Neural progenitor cell (in vitro differentiated cells): ENCODE measurements at regions not wholly inside any gene's neighbourhood (a gene's known extent, or its start where the extent isn't known, plus 50 kb on each side); places are given as distances from the start of the nearest gene placed in this dataset.

Experiments
- DNase-seq: peaks from one replicate; pipeline ENCODE4 v3.0.0-alpha.2; 2016; ENCODE audit warnings: low spot score
- H2AFZ ChIP-seq: fragments of 200-600 bp; sonication (generic); replicated peaks from 2 replicates; pipeline ENCODE4 v1.6.1; 2016; ENCODE audit warnings: antibody characterized with exemption
- H3F3A ChIP-seq: fragments of 200-600 bp; sonication (generic); 2 replicates; pipeline ENCODE4 v1.6.1; 2016; ENCODE audit warnings: antibody characterized with exemption, low read depth
- H3K27ac ChIP-seq: fragments of 200-600 bp; sonication (generic); 2 replicates; pipeline ENCODE4 v1.5.1; 2016; ENCODE audit warnings: mild to moderate bottlenecking
- H3K27me3 ChIP-seq: fragments of 200-600 bp; sonication (generic); 2 replicates; pipeline ENCODE4 v1.6.1; 2016; ENCODE audit warnings: mild to moderate bottlenecking, moderate library complexity
- H3K36me3 ChIP-seq: fragments of 200-600 bp; sonication (generic); 2 replicates; pipeline ENCODE4 v1.5.1; 2016
- H3K4me1 ChIP-seq: fragments of 200-600 bp; sonication (generic); 2 replicates; pipeline ENCODE4 v1.6.1; 2016; ENCODE audit warnings: mixed run types
- H3K4me2 ChIP-seq: fragments of 200-600 bp; sonication (generic); 2 replicates; pipeline ENCODE4 v1.6.1; 2016
- H3K4me3 ChIP-seq: fragments of 200-600 bp; sonication (generic); 2 replicates; pipeline ENCODE4 v1.5.1; 2016
- H3K79me2 ChIP-seq: fragments of 200-600 bp; sonication (generic); 2 replicates; pipeline ENCODE4 v1.6.1; 2016; ENCODE audit warnings: low read depth
- H3K9ac ChIP-seq: fragments of 200-600 bp; sonication (generic); 2 replicates; pipeline ENCODE4 v1.6.1; 2016
- H3K9me3 ChIP-seq: fragments of 200-600 bp; sonication (generic); 2 replicates; pipeline ENCODE4 v1.5.1; 2016; ENCODE audit warnings: low read depth
- H4K20me1 ChIP-seq: fragments of 200-600 bp; sonication (generic); 2 replicates; pipeline ENCODE4 v1.6.1; 2016; ENCODE audit warnings: low read depth
- H3K27ac Mint-ChIP-seq: 3 replicates; pipeline ENCODE4 v1.8.0; 2021; ENCODE audit warnings: mixed read lengths
- H3K27me3 Mint-ChIP-seq: 2 replicates; pipeline ENCODE4 v1.8.0; 2022; ENCODE audit warnings: low read depth, mild to moderate bottlenecking, inconsistent platforms, moderate library complexity, mixed read lengths; ENCODE audit not compliant: insufficient read depth
- H3K36me3 Mint-ChIP-seq: 3 replicates; pipeline ENCODE4 v1.8.0; 2021; ENCODE audit warnings: mixed read lengths
- H3K4me1 Mint-ChIP-seq: 3 replicates; pipeline ENCODE4 v1.8.0; 2021; ENCODE audit warnings: mixed read lengths
- H3K4me3 Mint-ChIP-seq: 3 replicates; pipeline ENCODE4 v1.8.0; 2021; ENCODE audit warnings: mild to moderate bottlenecking, moderate library complexity, mixed read lengths
- H3K9me3 Mint-ChIP-seq: 3 replicates; pipeline ENCODE4 v1.8.0; 2020; ENCODE audit warnings: mixed read lengths
- EZH2 ChIP-seq: fragments of 200-600 bp; sonication (generic); IDR thresholded peaks from 2 replicates; pipeline ENCODE4 v1.6.1; 2017; ENCODE audit warnings: antibody characterized with exemption, mild to moderate bottlenecking, moderate library complexity
- EZH2phosphoT487 ChIP-seq: fragments of 200-600 bp; sonication (generic); IDR thresholded peaks from 2 replicates; pipeline ENCODE4 v1.6.1; 2017; ENCODE audit warnings: antibody characterized with exemption
- TF ChIP-seq, protein P1 (sequence below): fragments of 200-600 bp; sonication (generic); IDR thresholded peaks from 2 replicates; pipeline ENCODE4 v1.5.1; 2017; ENCODE audit warnings: antibody characterized with exemption, mild to moderate bottlenecking

DNA sequence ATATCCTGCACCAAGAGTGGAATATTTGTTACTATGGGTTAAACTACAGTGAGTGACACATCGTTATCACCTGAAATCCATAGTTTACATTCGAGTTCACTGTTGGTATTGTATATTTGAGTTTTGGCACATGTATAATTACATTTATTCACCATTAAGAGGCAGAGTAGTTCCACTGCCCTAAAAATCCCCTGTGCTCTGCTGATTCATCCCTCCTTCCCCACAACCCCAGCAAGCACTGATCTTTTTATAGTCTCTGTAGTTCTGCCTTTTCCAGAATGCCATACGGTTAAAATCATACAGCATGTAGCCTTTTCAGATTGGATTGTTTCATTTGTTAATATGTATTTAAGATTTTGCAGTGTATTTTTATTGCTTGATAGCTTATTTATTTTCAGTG is 495.2 kb downstream of the DIRAS2 start:
- Histone ChIP-seq H3K9ac (no peak overlapping the region), H3K4me2 (no peak overlapping the region), H4K20me1 (no peaks in the 10 kb centered on the region), H3K4me3 (no peak overlapping the region), H3K4me1 (no peaks in the 10 kb centered on the region), H3K36me3 (no peaks in the 10 kb centered on the region), H3K79me2 (no peaks in the 10 kb centered on the region), H3K27me3 (no peaks in the 10 kb centered on the region), H2AFZ (no peak overlapping the region), H3K9me3 (no peaks in the 10 kb centered on the region), H3F3A (no peaks in the 10 kb centered on the region), H3K27ac (no peak overlapping the region)
- TF ChIP-seq, protein P1, sequence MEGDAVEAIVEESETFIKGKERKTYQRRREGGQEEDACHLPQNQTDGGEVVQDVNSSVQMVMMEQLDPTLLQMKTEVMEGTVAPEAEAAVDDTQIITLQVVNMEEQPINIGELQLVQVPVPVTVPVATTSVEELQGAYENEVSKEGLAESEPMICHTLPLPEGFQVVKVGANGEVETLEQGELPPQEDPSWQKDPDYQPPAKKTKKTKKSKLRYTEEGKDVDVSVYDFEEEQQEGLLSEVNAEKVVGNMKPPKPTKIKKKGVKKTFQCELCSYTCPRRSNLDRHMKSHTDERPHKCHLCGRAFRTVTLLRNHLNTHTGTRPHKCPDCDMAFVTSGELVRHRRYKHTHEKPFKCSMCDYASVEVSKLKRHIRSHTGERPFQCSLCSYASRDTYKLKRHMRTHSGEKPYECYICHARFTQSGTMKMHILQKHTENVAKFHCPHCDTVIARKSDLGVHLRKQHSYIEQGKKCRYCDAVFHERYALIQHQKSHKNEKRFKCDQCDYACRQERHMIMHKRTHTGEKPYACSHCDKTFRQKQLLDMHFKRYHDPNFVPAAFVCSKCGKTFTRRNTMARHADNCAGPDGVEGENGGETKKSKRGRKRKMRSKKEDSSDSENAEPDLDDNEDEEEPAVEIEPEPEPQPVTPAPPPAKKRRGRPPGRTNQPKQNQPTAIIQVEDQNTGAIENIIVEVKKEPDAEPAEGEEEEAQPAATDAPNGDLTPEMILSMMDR: no peak
- no peak for TF ChIP-seq EZH2phosphoT487
- TF ChIP-seq EZH2: no peak
- Mint-ChIP-seq H3K4me3 (no peak overlapping the region), H3K4me1 (no peaks in the 10 kb centered on the region), H3K9me3 (peaks cover 23% of the 10 kb centered on the region), H3K27ac (no peak overlapping the region), H3K27me3 (no peaks in the 10 kb centered on the region), H3K36me3 (no peaks in the 10 kb centered on the region)
- DNase-seq: no peak

DNA sequence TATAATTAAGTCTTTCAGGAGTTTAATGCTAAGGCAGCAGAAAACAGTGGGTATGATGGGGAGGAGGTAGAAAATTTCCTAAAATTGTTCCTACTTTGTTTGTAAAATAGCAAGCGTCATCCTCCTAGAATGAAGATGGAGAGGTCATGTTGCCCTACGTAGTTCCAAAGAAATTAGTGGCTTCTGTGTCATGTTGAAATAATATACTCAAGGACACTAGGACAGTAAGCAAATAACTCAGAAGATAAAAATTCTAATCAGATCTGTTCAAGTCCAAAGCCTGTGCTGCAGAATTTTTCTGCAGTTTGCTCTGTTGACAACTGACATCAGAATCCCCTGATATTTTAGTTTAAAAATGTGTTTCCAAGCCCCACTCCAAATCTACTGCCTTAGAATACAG is 486.3 kb downstream of the DIRAS2 start:
- no peak overlapping the region for H3K27ac Mint-ChIP-seq
- no peaks in the 10 kb centered on the region for H3K9me3 Mint-ChIP-seq
- Histone ChIP-seq H3K9me3 (no peaks in the 10 kb centered on the region), H2AFZ (no peak overlapping the region), H3K27me3 (no peaks in the 10 kb centered on the region), H3F3A (no peaks in the 10 kb centered on the region), H3K4me3 (no peak overlapping the region), H3K9ac (no peak overlapping the region), H4K20me1 (no peaks in the 10 kb centered on the region), H3K4me2 (no peak overlapping the region), H3K4me1 (no peaks in the 10 kb centered on the region), H3K79me2 (no peaks in the 10 kb centered on the region), H3K27ac (no peak overlapping the region), H3K36me3 (no peaks in the 10 kb centered on the region)
- no peak overlapping the region for H3K4me3 Mint-ChIP-seq
- TF ChIP-seq, protein P1: no peak
- TF ChIP-seq EZH2phosphoT487: no peak
- TF ChIP-seq EZH2: no peak
- no peaks in the 10 kb centered on the region for H3K4me1 Mint-ChIP-seq
- H3K27me3 Mint-ChIP-seq: peaks cover 3% of the 10 kb centered on the region
- H3K36me3 Mint-ChIP-seq: no peaks in the 10 kb centered on the region
- DNase-seq: no peak

DNA sequence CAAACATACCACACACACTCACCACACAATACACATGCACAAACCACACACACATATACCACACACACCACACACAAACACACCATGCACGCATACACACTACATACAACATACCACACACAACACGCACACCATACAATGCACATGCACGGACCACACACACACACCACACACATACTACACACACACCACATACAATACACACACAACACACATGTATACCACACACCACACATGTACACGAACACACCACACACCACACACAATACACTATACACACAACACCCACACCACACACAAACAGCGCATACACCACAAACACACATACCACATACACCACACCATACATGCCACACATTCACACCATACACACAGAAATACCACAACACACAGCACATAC is 480.3 kb downstream of the DIRAS2 start:
- H3K4me2 ChIP-seq: no peak overlapping the region
- H4K20me1 ChIP-seq: no peaks in the 10 kb centered on the region
- H3K9ac ChIP-seq: no peak overlapping the region
- DNase-seq: no peak
- Mint-ChIP-seq H3K36me3 (no peaks in the 10 kb centered on the region), H3K4me1 (peaks cover 15% of the 10 kb centered on the region), H3K27me3 (peaks cover 3% of the 10 kb centered on the region), H3K27ac (no peak overlapping the region), H3K9me3 (no peaks in the 10 kb centered on the region), H3K4me3 (no peak overlapping the region)
- H3K9me3 ChIP-seq: no peaks in the 10 kb centered on the region
- no peaks in the 10 kb centered on the region for H3K27me3 ChIP-seq
- no peak overlapping the region for H3K4me3 ChIP-seq
- TF ChIP-seq, protein P1: no peak
- TF ChIP-seq EZH2phosphoT487 (no peak), EZH2 (no peak)
- H3K4me1 ChIP-seq: peaks cover 10% of the 10 kb centered on the region
- no peak overlapping the region for H3K27ac ChIP-seq
- no peak overlapping the region for H2AFZ ChIP-seq
- H3K79me2 ChIP-seq: no peaks in the 10 kb centered on the region
- no peaks in the 10 kb centered on the region for H3F3A ChIP-seq
- no peaks in the 10 kb centered on the region for H3K36me3 ChIP-seq

DNA sequence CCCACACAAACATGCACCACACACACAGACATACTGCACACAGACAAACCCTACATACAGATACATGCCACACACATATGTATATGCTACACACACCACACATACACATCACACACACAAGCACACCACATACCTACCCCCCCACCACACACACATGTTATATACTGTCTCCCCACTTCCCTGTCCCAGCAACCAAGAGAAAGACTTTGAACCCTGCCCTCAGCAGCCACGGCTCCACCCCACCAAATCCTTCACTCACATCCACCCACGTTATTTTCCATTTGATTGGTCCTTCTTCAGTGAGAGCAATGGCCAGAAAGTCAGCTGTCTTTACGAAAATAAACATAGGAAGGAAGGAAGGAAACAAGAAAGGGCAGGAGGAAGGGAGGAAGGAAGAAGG is 479.8 kb downstream of the DIRAS2 start:
- peaks cover 3% of the 10 kb centered on the region for H3K27me3 Mint-ChIP-seq
- no peaks in the 10 kb centered on the region for H3K36me3 Mint-ChIP-seq
- H3K4me1 Mint-ChIP-seq: peaks cover 15% of the 10 kb centered on the region
- Histone ChIP-seq H4K20me1 (no peaks in the 10 kb centered on the region), H3K4me1 (peaks cover 10% of the 10 kb centered on the region), H3K27me3 (no peaks in the 10 kb centered on the region), H3F3A (no peaks in the 10 kb centered on the region), H3K36me3 (no peaks in the 10 kb centered on the region), H3K79me2 (no peaks in the 10 kb centered on the region), H3K4me3 (no peak overlapping the region), H3K27ac (no peak overlapping the region), H3K9ac (no peak overlapping the region), H3K9me3 (no peaks in the 10 kb centered on the region), H3K4me2 (no peak overlapping the region), H2AFZ (no peak overlapping the region)
- no peak overlapping the region for H3K4me3 Mint-ChIP-seq
- TF ChIP-seq EZH2phosphoT487: no peak
- no peak for TF ChIP-seq EZH2
- TF ChIP-seq, protein P1: no peak
- no peak overlapping the region for H3K27ac Mint-ChIP-seq
- DNase-seq: no peak
- H3K9me3 Mint-ChIP-seq: no peaks in the 10 kb centered on the region
